ENCODE measurements at regions not wholly inside any gene's neighbourhood (a gene's known extent, or its start where the extent isn't known, plus 50 kb on each side); places are given as distances from the start of the nearest gene placed in this dataset.
"Not testable (repeated sequence)": the region's sequence is repeated elsewhere in the genome, so short reads cannot be mapped to it uniquely, and the experiment has no call there.

- no peak for DNase-seq
Measured at GRCh38 chrX:27404366-27404765, 58.8 kb downstream of the PPP4R3C start.

GRCh38 chrX:27399146-27399456, 64.0 kb downstream of the PPP4R3C start:
- no peak for DNase-seq

GRCh38 chrX:27391623-27392022, 71.5 kb downstream of the PPP4R3C start:
- DNase-seq: no peak

DNA sequence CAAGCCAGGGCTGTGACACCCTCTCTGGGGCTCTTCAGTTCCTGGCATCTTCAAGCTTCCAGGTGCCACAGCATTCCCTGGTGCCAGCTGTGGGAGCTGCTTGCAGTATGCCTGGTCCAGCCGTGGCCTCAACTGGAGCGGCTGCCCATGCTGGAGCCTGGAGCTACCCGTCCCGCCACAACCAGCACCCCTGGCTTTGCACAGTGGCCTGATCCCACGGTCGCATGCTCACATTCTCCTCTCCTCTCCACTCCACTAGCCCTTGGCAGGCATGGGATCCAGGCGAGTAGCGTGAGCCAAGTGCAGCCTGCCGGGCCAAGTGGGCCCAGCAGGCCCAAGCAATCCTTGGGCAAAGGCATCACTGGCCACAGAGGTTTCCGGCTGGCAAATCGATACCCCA, 81.7 kb downstream of the PPP4R3C start:
- peak in 1 of 58 donors; percentile 1 for DNase-seq

DNA sequence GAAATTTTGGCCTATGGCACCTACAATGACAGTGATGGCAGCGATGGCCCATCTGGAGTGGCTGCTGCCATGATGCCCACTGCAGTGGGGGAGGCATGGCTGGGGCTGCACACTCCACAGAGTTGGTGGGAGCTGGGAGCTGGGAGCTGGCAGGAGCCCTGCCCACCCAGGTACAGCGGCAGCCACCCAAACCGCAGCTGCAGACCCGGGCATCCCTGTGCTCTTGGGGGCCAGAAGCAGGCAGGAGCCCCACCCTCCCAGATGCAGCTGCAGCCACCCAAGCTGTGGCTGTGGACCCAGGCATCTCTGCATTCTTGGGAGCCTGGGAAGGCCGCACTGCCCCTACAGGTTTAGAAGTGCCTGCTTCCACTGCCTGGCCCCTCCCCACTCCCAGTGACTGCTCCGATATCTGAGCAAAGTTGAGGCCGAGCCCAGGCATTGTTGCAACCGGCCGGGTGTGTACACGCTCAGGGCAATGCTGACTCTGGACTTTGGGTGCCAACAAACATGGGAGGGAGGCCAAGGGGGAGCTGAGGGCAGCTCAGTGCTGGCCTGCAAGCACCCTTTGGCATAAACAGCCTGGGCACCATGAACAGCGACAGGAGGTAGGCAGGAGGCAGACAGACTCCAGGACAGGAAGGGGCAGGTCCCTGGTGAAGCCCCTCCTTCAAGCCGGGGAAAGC, 82.8 kb downstream of the PPP4R3C start:
- no peak for DNase-seq

DNA sequence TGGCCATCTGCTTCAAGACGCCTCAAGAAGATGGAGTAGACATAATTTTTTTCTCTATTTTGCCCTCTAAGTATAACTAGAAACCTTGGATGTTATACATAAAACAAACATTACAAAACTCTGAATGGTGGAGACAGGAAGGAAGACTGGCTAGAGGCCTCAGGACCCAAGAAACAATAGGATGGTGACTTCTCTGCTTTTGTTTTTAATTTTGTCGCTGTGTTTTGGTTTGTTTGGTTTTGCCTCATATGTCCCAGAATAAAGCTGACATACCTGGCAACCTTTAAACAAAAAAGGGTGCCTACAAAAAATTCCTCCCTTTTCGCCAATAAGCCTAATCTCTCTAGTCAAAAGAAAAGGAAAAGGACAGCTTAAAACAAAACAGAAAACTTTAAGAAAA, 109.1 kb downstream of the PPP4R3C start:
- DNase-seq: no peak

- no peak for DNase-seq
Measured at GRCh38 chrX:27350476-27350875, 112.7 kb downstream of the PPP4R3C start.

DNA sequence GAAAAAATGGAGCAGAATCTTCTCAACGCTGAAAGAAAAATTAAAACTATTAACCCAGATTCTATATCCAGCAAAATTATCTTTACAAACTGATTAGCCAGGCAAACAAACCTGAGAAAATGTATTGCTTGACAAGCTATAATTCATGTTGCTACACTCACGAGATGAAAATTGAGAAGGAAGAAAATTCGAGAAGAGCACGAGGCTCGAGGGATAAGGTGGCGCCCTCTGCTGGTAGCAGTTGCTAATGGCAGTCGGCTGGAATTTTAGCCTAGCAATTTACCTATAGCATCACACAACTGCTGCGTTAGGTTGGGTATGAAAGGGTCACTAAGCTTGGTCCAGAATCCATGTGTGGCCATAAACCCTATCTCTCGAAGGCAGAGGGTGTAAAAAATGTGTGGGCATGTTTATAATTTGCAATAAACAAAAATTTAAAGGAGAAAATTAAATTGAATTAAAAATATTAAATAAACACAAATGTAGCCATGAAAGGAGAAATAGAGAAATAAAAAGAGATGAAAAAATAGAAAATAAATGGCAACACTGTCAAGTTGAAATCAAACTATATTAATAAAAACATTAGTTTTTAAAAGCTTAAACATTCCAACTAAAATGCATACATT, 126.6 kb downstream of the PPP4R3C start:
- DNase-seq: peak in 9 of 58 donors; percentile 0 to 37 (median 0)

- DNase-seq: no peak
Measured at GRCh38 chrX:27321632-27322031, 141.5 kb downstream of the PPP4R3C start.

DNA sequence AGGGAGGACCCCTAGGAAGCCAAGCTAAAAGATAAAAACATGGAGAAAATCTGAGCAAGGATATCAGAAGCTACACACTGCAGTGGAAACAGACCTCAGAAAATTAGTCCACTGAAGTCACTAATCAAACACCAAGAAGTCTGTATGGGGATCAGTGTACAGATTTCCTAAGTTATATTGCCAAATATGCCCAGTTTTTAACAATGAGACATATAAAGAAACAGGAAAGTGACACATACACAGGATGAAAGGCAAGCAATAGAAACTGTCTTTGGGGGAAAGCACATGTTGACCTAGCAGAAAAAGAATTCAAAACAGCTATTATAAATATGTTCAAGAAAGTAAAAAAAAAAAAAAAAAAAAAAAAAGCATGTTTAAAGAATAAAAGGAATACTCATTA, 153.7 kb downstream of the PPP4R3C start:
- no peak for DNase-seq

DNA sequence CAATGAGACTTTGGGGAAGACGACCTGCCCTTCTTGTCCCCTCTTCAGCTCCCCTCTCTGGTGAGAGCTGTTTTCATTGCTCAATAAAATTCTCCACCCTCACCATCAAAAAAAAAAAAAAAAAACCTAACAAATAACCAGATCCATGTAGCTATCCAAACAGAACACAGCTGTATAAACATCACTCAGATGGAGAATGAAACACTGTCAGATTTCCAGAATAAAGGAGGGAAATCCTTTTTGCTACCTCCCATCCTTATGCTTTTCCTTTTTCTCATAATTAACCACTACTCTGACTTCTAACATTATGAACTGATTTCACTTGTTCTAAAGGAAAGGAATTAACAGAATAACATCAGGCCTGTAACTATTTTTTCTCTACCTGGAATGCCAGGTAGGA, 155.6 kb downstream of the PPP4R3C start:
- DNase-seq: no peak

GRCh38 chrX:27292552-27292951, 170.6 kb downstream of the PPP4R3C start:
- DNase-seq: not testable (repeated sequence)

GRCh38 chrX:27276751-27277150, 186.4 kb downstream of the PPP4R3C start:
- no peak for DNase-seq

DNA sequence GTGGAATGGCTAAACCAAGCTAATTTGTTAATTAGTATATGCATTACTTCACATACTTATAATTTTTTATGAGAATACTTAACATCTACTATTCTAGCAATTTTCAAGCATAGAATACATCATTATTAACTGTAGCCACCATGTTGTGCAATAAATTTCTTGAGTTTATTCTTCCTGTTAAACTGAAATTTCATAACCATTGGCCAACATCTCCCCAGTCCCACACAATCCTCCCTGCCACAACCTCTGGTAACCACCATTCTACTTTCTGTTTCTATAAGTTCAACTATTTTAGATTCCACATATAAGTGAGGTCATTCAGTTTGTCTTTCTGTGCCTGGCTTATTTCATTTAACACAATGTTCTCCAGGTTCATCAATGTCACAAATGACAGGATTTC, 208.5 kb downstream of the PPP4R3C start:
- no peak for DNase-seq

DNA sequence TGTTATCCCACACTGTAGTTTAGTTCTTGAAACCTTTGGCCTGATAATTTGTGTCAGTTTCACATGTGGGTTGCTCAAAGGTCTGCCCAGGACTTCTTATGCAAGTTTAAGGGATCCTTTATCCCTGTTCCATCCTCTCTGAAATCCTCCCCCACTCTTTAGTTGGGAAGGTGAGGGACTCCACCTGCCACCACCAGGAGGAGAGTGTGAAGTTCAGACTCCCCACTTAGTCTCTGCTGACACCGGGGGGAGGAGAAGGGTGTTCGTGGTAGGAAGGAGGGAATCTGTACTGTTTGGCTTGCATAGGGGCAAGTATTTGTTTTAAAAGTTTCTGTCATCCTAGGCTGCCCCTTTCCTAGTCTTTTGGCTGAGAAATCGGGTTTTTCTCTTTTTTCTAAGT, 211.8 kb downstream of the PPP4R3C start:
- DNase-seq: no peak

GRCh38 chrX:27242581-27242980, 220.6 kb downstream of the PPP4R3C start:
- DNase-seq: no peak

DNA sequence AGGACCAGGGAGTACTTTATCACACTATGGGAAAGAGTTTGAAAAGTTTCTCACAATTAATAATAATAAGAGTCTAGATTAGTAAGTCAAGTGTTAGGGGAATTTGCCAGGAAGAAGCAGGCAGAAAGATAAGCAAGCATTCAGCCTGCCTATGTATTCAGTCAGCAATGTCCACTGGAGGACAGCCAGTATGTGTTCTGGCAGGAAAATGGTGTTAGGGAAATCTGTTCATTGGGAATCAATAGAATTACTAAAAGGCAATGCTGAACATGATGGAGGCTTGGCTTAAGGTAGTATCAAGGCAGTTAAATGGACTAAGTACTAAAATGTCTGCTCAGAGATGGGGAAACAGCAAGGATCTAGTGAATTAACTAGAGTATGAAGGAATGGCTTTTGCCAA, 221.2 kb downstream of the PPP4R3C start:
- DNase-seq: no peak

DNA sequence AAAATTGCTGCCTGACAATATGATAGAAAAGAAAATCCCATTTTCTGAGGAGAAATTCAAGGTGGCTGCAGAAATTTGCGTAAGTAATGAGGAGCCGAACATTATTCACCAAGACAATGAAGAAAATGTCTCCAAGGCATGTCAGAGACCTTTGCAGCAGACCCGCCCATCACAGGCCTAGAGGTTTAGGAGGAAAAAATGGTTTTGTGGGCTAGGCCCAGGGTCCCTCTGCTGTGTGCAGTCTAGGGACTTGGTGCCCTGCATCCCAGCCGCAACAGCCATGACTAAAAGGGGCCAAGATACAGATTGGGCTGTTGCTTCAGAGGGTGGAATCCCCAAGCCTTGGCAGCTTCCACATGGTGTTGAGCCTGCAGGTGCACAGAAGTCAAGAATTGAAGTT, 223.1 kb downstream of the PPP4R3C start:
- DNase-seq: not testable (repeated sequence)

- no peak for DNase-seq
Measured at GRCh38 chrX:27236681-27237080, 226.5 kb downstream of the PPP4R3C start.

- no peak for DNase-seq
Measured at GRCh38 chrX:27229721-27230120, 233.4 kb downstream of the PPP4R3C start.

DNA sequence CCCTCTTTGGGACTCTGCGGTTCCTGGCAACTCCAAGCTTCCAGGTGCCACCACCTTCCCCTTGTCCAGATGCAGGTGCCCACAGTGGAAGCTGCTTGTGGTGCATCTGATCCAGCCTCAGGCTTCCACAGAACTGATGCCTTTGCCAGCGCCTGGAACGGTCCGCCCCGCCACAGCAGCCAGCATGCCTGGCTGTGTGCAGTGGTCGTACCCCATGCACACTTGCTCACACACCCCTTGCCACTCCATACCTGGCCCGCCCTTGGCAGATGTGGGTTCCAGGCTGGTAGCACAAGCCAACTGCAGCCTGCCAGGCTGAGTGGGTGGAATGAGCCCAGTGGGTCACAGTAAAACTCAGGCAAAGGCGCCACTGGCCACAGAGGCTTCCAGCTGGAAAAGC, 240.5 kb downstream of the PPP4R3C start:
- DNase-seq: no peak

DNA sequence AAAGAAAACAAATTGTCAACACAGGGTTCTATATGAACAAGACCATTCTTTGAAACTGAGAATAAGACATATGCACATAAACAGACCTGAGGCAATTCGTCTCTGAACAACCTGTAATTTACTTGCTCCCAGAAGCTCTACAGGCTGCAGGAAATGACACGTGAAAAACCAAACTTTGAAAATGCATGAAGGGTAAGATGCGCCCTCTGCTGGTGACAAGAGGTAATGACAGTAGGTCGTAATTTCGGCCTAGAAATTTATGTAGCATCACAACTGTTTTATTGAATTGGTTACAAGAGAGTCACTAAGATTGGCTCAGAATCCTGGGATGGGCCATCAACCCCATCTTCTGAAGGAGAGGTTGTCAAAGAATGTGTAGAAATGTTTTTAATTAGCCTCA, 276.5 kb downstream of the PPP4R3C start:
- no peak for DNase-seq

DNA sequence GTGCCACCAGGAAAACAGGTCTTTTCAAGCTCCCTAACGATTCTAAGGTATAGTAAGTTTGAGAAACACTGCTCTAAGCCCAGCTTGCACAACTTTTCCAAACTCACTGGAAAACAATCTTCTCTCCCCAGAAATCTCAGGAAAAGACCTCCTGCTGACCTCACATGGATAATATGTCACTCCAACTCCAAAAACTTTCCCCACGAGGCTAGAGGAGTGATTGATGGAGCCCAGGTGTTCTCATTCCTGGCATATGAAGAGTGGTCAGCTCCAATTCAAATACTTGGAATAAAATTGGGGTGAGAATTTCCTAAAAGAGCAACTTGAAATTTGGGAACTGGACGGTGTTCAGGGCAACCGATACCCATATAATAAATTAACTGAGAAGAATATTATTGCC, 299.9 kb downstream of the PPP4R3C start:
- no peak for DNase-seq

GRCh38 chrX:27162496-27162895, 300.6 kb downstream of the PPP4R3C start:
- DNase-seq: no peak

Measured in anterior cingulate cortex (tissue), 58 donors.